Hematopoietic multipotent progenitor cell treated with erythropoietin and hydrocortisone succinate and interleukin-3 and kit ligand, for 8 days (in vitro differentiated cells): ENCODE measurements at regions not wholly inside any gene's neighbourhood (a gene's known extent, or its start where the extent isn't known, plus 50 kb on each side); places are given as distances from the start of the nearest gene placed in this dataset.

ENCODE experiments used
- DNase-seq: peaks from one replicate; pipeline ENCODE4 v3.0.0-alpha.2; 2015

GRCh38 chr6:99138445-99138844, 190.7 kb upstream of the FBXL4 start:
- DNase-seq = no peak

- no peak for DNase-seq
Observed at GRCh38 chr6:99137314-99137713, 189.6 kb upstream of the FBXL4 start.

GRCh38 chr6:99136488-99136887, 188.7 kb upstream of the FBXL4 start:
- no peak for DNase-seq

- no peak for DNase-seq
Observed at GRCh38 chr6:99132026-99132635, 184.4 kb upstream of the FBXL4 start.

- DNase-seq = no peak
Observed at GRCh38 chr6:99130897-99131873, 183.4 kb upstream of the FBXL4 start.

GRCh38 chr6:99129835-99130234, 182.1 kb upstream of the FBXL4 start:
- no peak for DNase-seq

GRCh38 chr6:99121748-99122147, 174.0 kb upstream of the FBXL4 start:
- no peak for DNase-seq

GRCh38 chr6:99120641-99121040, 172.9 kb upstream of the FBXL4 start:
- DNase-seq = no peak

- DNase-seq = peak; percentile 50
Observed at GRCh38 chr6:99119109-99120031, 171.6 kb upstream of the FBXL4 start.

- no peak for DNase-seq
Observed at GRCh38 chr6:99114769-99115406, 167.1 kb upstream of the FBXL4 start.

GRCh38 chr6:99111590-99111989, 163.8 kb upstream of the FBXL4 start:
- no peak for DNase-seq

GRCh38 chr6:99110029-99110428, 162.3 kb upstream of the FBXL4 start:
- DNase-seq = no peak

- DNase-seq = no peak
Observed at GRCh38 chr6:99104218-99104617, 156.5 kb upstream of the FBXL4 start.

GRCh38 chr6:99099243-99099642, 151.5 kb upstream of the FBXL4 start:
- no peak for DNase-seq

GRCh38 chr6:99096170-99096569, 148.4 kb upstream of the FBXL4 start:
- no peak for DNase-seq

GRCh38 chr6:99093456-99094190, 145.9 kb upstream of the FBXL4 start:
- DNase-seq = no peak

- no peak for DNase-seq
Observed at GRCh38 chr6:99092461-99092860, 144.7 kb upstream of the FBXL4 start.

GRCh38 chr6:99091985-99092384, 144.2 kb upstream of the FBXL4 start:
- no peak for DNase-seq

- no peak for DNase-seq
Observed at GRCh38 chr6:99080191-99080590, 132.4 kb upstream of the FBXL4 start.

GRCh38 chr6:99079058-99079457, 131.3 kb upstream of the FBXL4 start:
- DNase-seq = no peak

- DNase-seq = no peak
Observed at GRCh38 chr6:99073223-99073622, 125.5 kb upstream of the FBXL4 start.

- DNase-seq = no peak
Observed at GRCh38 chr6:99066044-99066443, 118.3 kb upstream of the FBXL4 start.
